EL (cell line): ENCODE measurements at regions not wholly inside any gene's neighbourhood (a gene's known extent, or its start where the extent isn't known, plus 50 kb on each side); places are given as distances from the start of the nearest gene placed in this dataset.
"Not testable (repeated sequence)": the region's sequence is repeated elsewhere in the genome, so short reads cannot be mapped to it uniquely, and the experiment has no call there.

Source experiments
- DNase-seq: peaks from one replicate; pipeline ENCODE4 v3.0.0-alpha.2; 2016

DNA sequence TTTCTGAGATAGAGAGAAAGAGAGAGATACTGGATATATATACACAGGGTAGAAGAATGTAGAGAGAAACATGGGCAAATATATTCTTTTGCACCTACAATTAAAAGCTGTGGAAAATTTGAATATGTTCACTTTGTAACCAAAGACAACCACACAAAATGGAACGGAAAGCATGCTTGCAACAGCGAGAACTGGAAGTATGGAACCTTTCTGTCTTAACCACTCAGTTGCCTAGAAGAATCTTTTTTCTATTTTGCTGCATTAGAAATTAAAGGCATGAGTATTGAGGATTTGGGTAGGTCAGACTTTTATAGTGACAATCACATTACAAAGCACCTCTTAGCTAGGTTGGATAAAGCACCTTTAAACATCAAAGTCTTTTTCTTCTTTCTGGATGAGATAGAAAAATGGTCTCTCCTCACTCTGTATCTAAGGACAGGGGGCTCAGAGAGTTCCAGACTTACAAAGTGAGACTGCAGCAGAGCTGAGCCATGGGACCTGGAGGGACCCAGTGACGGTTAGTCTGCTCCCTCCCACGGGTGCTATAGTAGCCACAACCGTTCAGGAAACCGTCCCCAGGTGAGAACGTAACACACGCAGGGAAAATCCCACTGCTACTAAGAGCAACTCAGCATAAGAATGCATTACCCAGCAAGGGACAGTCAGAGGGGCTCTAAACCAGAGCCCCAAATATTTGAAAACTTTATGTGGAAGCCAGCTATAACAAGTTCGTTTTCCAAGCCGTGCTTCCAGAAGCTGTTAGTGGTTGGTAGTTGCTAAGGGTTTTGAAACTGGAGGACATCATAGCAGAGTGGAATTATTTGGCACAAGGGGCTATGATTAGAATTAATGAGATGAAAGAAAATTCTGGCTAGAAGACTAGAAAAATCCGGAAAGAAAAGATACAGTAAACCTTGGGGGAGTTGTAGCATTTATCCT lies 97.1 kb downstream of the DAD1 start:
- DNase-seq: no peak

DNA sequence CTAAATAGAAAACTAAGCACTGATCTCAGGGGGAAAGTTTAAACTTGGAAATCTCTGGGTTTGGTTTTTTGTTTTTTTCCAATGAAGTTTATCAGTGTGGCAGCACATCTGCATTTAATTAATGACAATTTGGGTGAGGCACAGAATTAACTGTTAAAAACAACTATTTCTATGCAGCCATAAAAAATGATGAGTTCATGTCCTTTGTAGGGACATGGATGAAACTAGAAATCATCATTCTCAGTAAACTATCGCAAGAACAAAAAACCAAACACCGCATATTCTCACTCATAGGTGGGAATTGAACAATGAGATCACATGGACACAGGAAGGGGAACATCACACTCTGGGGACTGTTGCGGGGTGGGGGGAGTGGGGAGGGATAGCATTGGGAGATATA lies 98.0 kb downstream of the DAD1 start:
- not testable (repeated sequence) for DNase-seq

DNA sequence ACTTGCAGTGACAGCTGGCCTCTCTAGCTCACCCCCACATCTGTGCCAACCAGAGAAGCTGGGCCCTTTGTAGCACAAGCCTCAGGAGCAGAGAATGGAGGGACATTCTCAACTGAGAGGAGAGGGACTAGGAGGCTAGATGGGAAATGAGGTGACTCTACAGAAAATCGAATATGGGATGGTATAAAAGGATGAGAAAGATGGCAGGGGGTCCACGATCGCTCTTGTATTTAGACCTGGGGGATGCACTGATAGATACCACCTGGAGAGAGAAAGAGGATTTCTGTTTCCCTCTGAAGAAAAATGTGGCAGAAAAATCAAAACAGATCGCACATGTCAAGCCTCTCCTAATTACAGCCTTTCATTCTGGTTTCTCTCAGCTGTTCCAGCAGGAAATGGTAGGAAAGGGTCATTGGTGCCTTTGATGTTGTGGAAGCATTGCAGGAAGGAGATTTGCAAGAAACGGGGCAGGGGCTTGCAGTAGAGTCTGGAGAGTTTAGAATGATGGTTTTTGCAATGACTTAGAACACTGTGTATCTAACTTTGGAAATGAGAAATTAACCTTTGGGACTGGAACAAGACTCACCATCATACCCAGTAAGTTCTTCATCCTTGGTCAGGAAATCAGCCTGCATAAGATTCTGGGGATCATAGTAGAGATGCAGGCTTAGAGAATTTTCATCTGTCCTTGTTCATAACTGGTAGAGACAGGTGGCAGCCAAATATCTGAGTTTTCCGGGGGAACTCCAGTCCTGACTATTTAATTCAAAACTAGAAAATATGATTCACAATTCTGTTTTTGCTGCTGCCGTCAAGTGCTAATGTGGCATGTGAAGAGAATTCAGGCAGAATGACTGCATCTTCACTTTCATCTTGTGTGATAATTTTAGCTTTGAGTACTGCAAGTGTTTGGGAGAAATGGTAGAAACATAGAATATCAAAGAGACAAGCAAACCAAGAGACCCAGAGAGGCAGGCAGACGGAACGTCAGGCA lies 98.8 kb downstream of the DAD1 start:
- DNase-seq: no peak

DNA sequence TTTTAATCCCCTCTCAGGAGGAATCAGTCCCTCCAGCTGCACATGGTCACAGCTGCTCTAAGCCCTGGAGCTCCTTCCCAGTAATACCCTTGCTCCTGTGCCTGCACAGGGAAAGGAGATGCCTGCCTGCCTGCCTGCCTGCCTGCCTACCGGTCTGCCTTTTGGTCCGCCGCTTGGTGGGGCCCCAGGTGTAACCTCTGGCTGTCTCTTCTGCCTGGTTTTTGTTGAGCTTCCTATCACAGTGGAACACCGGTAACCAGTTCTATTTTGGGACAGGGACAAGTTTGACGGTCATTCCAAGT lies 99.8 kb downstream of the DAD1 start:
- no peak for DNase-seq

DNA sequence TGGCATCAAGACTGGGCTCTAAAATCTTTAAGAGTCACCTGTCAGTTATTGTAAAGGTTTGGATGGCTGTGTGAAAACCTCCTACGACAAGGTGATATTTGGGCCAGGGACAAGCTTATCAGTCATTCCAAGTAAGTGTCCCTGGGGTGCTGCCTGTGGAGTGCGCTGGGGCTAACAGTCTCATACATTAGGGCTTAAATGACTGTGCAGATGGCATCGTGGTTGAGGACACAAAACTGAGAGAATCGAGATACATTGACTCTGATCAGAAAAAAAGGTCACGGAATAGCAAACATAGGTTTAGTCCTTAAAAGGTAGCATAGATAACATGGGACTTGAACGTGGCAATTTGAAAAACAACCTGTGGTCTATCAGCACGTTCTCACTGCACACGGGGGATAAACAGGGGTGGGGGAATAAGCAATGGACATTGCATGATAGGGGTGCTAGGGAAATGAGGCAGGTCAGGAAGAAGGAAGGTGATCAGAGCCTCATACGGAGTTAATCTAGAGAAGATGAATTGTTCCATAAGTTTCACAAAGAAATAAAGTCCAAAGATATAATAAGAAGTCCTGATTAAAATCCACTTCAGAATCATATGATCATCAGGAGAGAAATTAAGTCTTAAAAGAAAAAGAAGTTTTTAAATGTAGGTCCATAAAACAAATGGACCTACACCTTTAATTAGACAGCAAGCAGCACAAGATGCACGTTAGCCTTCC lies 100.3 kb downstream of the DAD1 start:
- no peak for DNase-seq

DNA sequence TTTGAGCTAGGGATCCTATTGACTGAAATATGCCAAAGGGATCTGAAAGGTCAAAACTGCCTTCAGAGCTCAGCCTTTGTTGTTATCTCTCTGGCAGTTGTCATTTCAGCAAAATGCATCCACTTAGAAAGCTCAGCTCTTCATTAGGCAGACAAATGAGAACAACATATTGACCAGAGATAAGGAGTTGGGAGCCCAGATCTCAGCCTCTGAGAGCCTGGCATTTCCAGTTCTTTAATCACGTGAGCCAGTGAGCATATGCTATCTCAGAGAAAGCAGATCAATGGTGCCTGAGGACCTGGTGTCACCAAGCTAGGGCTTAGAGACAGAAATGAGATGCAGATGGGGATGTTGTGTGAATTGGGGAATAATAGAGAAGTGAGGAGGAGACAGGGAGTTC lies 101.1 kb downstream of the DAD1 start:
- no peak for DNase-seq

DNA sequence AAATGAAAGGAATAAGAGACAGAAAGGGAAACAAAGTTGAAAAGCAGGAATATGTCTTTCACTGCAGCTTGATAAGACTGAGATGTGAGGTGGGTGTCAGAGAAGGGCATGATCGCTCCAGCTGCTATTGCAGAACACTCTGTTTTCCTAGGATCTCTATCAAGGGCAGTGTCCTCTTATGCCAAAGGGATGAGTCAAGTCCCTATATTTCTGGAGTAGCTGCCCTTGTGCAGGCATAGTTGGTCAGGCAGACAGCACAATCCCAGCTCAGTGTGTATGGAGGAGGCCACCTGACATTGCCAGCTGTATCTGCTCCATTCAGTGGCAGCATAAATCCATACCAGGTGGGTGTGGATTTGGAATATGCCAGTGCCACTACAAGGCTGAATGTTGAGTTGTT lies 101.6 kb downstream of the DAD1 start:
- DNase-seq: no peak

DNA sequence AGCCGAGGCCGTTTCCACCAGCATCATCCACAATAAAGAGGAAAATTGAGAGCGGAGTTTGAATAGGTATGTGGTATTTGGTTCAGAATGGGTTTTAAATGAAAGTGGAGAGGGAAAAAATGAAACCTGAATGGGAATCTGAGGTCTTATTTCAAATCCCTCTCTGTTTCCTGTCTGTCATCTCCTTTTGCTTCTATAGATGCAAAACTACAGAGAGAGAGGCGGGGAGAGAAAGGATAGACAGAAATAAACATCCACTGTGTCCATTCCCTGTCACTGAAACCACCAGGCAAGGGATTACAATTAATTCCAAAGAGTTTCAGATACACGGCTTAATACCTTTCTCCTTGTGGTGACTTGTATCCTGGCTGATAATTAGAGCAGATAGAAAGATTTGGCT lies 102.3 kb downstream of the DAD1 start:
- no peak for DNase-seq

DNA sequence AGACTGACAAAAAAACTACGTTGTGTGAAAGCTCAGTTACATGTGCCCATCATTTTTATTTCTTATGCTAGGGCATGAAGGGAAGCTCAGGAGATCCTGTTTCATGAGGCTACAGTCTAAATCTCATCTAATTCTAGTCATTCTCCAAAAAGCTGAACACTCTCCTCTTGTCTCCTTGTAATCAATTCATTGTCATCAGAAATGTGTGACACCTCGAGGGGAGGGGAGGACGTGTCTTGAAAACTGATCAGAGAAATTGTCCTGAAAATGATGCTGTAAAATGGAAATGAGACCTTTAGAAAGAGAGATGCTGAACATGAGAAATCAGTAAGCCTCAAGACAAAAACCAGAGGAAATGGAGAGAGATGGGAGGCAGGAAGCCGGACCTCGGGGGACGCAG lies 103.4 kb downstream of the DAD1 start:
- no peak for DNase-seq

DNA sequence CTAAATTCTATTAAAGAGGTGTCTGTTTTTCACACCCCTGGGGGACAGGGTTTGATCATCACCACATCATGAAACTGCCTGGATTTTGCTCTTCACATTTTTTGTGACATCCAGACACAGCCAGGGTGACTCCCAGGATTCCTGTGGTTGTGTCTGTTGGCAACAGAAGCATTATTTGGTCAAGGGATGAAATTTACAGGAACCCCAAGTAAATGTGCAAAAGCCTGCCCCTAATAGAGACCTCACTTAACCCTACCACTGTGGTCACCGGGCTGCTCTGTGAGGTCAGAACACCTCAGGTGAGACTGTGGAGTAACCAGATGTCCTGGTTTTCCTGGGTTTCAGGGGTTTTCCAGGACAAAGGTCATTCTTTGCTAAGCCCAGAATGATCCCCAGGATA lies 103.8 kb downstream of the DAD1 start:
- no peak for DNase-seq

DNA sequence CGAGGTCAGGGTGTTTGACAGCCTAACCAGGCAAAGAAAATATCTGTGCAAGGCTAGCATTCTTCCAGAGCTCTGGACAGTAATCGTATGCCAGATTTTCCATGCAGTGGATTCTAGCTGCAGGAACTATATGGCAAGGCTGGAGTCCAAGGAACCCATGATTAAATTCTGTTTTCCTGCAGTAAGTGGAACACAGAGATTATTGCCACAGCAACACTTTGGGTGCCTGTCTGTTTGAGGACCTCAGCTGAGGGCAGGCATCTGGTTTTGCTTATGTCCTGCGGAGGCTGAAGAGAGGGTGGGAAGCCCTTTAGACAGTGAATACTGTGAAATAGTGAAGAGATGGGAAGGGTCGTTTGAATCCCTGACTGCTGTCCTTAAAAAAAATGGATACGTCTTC lies 104.4 kb downstream of the DAD1 start:
- no peak for DNase-seq

DNA sequence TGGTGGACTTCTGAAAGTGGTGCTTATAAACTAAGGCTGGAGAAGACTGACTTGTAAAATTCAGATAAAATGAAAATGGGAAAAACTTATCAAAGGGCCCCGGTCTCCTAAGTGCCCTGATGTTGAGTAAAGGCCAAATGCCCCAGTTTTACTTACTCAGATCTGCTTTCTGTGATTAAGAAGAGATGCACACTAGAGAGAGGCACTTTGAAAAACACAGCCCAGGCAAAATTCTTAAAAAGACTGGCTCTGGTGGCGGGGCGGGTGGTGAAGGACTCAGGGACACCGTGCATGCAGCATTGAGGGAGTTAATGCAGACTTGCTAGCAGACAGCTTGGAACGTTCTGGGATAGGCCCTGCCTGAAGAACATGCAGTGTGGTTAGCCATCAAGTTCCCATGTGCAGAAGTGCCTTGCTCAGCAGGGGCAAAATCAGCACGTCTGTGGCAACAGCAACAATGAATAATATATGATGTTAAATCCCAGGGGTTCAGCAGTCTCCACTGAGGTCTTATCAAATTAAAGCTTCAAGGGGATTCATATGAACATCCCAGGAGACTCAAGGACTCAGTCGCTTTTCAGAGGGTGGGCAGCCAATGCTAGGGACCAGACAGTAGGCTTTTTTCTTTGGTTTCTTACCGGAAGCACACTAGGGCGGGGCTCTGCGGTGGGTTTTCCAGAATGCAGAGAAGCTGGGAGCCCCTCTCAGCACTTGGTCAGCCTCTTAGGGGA lies 105.0 kb downstream of the DAD1 start:
- no peak for DNase-seq

DNA sequence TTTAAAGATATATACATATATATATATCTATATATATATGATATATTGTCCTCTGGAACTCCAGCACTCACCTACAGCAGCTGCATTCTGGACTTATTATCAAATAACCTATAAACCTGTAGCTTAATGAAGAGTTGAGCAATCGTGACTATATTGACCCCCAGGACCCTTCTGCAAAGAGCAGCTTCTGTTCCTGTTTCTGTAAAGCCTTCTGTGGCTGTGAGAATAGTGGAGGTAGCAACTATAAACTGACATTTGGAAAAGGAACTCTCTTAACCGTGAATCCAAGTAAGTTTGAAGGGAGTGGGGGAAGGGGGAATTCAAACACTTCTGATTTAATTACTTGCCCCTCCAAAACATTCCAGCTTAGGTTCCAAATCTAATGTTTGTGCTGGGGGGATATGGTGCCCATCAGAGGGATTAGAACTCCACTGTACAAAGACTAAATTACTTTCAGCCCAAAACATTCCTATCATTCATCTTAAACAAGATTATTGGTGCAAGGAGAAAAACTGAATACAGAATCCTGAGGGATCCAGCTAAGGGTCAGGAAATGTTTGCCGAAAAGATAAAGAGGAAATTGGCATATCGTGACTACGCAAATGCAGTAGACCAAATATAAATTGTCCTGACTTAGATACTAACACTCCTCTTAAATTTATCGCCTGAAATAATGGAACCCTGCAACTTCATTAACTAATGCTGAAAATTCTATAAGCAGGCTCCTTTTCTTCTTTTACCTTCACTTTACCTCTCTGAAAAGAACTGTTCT lies 106.1 kb downstream of the DAD1 start:
- no peak for DNase-seq

DNA sequence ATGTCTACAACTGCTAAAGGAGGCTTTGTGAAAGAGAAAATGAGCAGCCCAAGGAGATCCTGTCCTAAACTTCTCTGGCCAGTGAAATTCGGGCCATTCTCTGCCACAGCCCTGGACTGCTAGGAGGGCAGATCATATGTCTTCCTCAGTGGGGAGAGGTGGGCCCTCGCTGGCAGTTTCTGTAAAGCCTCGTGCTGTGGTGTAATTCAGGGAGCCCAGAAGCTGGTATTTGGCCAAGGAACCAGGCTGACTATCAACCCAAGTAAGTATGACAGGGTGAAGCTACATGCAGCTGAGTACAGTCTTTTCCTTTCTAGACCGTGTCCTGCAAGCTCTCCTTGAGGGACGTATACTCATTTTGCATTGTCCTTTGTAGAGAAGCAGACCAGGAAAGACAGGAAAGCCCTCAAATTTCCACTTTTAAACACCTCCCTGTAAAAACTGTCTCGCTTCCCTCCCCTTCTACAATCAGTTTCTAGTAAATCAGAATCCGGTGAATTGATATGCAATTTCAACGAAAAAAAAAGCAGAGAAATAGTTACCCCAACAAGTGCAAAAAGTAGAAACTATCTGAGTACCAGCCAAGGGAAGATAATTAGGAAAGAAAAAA lies 106.8 kb downstream of the DAD1 start:
- no peak for DNase-seq

DNA sequence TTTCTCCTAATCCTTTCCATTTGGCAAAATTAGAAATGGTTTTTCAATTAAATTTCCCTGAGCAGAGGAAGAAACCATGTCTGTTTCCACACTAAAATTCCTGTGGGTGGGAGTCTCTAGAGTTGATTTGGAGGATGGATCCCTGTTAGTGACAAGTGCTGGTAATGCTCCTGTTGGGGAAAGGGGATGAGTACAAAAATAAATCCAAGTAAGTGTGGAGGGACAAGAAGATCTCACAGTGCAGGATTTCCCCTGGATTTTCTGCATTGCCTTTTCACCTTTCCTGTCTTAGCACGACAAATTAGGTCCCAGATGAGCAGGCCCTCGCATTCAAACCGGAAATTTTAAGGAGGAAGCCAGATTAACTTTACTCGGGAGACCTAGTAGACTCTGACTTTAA lies 107.5 kb downstream of the DAD1 start:
- DNase-seq: no peak

DNA sequence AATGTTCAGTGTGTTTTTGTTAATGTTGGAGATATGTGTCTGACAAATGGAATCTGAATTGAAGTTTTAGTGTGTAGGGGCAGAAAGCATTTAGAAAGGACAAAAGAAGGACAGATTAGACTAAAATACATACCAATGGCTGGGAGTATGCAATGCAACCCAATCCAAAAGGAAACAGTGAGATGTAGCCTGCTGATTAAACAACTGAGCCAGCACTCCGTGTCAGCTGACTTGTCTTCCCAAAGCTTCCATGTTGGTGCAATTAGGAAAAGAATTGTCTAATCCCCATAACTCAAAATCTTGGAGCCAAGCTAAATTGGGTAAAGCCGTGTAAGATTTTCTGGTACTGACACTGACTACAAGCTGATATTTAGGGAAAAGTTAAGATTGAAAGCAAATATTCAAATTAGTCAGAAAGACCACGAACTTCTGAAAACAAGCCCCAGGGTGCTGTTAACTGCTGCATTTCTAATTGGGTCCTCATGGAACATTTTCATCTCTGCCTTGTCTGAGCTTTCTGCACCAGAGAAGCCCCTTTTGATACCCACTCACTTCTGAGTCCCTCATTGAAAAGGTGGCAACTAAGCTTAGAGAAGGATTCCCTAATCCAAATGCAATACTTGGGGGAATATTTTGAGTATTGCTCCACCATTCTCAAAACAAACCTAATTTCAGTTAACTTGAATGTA lies 109.1 kb downstream of the DAD1 start:
- DNase-seq: no peak

DNA sequence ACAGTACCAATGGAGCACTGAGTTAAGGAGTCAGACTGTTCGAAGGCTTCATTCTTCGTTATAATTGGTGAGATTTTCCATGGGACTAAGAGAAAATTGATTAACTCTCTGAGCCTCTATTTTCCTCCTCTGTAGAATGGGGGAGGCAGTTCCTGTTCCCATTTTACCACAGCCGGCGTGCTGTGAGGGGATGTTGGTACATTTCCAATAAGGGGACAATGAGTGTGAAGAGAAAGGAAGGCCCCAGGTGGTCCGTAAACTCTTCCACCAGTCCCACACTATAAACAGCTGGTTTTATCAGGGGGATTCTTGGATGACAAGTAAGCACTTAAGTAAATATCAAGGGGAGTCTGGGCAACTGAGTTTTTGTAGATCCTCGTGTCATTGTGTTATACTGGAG lies 109.9 kb downstream of the DAD1 start:
- DNase-seq: no peak

DNA sequence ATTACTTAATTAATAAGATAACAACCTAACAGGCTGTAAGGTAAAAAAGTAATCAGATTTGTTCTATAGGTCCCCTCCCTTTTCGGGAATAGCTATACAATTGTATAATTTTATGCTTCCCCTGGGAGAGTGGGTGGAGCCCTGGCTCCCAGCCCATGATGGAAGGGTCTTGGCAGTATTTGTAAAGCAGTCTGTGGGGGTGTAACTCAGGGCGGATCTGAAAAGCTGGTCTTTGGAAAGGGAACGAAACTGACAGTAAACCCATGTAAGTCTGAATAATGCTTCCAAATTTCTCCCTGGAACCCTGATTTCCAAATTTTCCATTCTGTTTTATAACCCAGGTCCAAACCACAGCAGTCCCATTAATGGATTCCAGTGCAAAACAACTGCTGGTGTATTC lies 110.4 kb downstream of the DAD1 start:
- no peak for DNase-seq

DNA sequence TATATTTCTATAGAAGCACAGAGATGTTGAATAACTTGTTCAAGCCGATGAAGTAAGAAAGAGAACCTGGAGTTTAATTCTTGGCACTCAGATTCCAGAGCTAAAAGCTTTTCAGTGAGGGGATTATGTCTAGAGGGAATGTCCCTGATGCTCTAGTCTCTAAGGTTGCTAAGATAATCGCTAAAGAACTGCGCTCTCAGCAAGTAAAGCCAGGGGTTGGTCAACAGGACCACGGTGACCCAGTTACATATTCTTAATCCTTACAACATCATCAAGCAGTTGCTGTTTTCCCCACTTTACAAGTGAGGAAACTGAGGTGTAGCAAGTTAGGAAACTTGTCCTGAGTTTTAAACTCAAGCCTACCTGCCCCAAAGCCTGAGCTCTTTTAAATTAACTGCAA lies 110.8 kb downstream of the DAD1 start:
- no peak for DNase-seq

DNA sequence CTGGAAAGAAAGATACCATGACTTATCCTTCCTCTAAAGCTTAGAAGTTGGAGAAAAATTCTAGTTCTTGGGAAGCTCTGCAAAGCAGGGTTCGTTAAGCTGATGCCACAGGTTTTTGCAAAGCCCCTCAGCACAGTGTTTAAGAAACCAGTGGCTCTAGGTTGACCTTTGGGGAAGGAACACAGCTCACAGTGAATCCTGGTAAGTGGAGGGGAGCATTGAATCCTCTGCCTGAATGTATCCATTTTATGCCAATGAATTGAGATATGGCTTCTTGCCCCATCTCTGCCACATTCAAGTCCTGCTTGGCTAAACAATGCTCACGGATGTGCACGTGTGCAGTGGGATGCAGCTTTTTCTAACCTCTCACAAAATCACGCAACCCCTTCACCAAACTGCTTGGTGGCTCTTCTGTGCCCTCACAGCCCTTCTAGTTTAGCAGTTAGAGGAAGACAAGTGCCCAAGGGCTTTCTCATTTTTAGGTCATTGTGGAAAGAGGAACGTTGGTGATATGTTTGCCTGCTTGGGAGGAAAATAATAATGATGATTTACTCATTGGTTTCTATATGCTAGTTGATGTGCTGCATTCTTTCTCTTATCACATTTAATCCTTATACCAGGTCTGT lies 111.3 kb downstream of the DAD1 start:
- no peak for DNase-seq
